Upper lobe of left lung (tissue), 4 donors: ENCODE measurements at regions not wholly inside any gene's neighbourhood (a gene's known extent, or its start where the extent isn't known, plus 50 kb on each side); places are given as distances from the start of the nearest gene placed in this dataset.

ENCODE experiments used
- CTCF ChIP-seq, 6 experiments: fragments of 450-650 bp in 4 of 6; fragments of 200-600 bp in 2 of 6; sonication (generic) in 2 of 6; IDR thresholded peaks; one replicate each; pipeline ENCODE4 v1.5.1; 2016 to 2019; ENCODE audit warnings: antibody characterized with exemption in 6 of 6
- POLR2A ChIP-seq, 4 donors: fragments of 450-650 bp; IDR thresholded peaks; one replicate each; pipeline ENCODE4 v1.5.1; 2016 to 2017; ENCODE audit warnings: antibody characterized with exemption in 4 of 4, mild to moderate bottlenecking in 2 of 4

GRCh38 chr14:26938054-26938453, 340.2 kb upstream of the NOVA1 start:
- no peak for TF ChIP-seq CTCF (IDR thresholded peaks at IDR 0.05)
- TF ChIP-seq POLR2A (IDR thresholded peaks at IDR 0.05) = no peak
